Upper lobe of left lung (tissue), 4 donors: ENCODE measurements at regions not wholly inside any gene's neighbourhood (a gene's known extent, or its start where the extent isn't known, plus 50 kb on each side); places are given as distances from the start of the nearest gene placed in this dataset.

ENCODE experiments used
- CTCF ChIP-seq, 6 experiments: fragments of 450-650 bp in 4 of 6; fragments of 200-600 bp in 2 of 6; sonication (generic) in 2 of 6; IDR thresholded peaks; one replicate each; pipeline ENCODE4 v1.5.1; 2016 to 2019; ENCODE audit warnings: antibody characterized with exemption in 6 of 6
- EP300 ChIP-seq, 4 donors: sonication (generic); formaldehyde crosslinking; IDR thresholded peaks; one replicate each; pipeline ENCODE4 v1.5.1; 2017; ENCODE audit warnings: antibody characterized with exemption in 4 of 4, control low read depth in 2 of 4
- POLR2AphosphoS5 ChIP-seq, 2 donors: sonication (generic); formaldehyde crosslinking; IDR thresholded peaks; one replicate each; pipeline ENCODE4 v1.5.1; 2017; ENCODE audit warnings: antibody characterized with exemption in 2 of 2

DNA sequence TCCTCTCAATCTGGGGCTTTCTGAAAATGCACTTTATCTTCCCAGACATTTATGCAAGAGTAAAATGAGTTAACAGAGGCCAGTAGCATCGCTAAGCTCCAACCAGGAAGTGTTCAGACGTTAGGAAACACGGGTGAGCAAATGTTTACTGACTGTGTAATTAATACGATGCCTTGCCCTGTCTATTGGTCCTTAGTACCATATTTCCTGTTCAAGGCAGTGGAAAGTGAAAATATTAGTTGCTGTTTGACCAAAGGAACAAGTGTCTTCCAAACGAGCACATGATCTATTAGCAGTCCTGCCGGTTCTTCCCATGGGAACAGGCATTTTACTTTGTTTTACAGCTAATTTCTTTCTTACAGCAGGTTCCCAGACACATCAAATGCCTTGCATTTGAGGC lies 311.1 kb upstream of the JAG1 start:
- no peak for TF ChIP-seq CTCF (IDR thresholded peaks at IDR 0.05)
- no peak for TF ChIP-seq POLR2AphosphoS5 (IDR thresholded peaks at IDR 0.05)
- no peak for TF ChIP-seq EP300 (IDR thresholded peaks at IDR 0.05)
